ENCODE measurements at regions not wholly inside any gene's neighbourhood (a gene's known extent, or its start where the extent isn't known, plus 50 kb on each side); places are given as distances from the start of the nearest gene placed in this dataset.

- TF ChIP-seq, protein P1, sequence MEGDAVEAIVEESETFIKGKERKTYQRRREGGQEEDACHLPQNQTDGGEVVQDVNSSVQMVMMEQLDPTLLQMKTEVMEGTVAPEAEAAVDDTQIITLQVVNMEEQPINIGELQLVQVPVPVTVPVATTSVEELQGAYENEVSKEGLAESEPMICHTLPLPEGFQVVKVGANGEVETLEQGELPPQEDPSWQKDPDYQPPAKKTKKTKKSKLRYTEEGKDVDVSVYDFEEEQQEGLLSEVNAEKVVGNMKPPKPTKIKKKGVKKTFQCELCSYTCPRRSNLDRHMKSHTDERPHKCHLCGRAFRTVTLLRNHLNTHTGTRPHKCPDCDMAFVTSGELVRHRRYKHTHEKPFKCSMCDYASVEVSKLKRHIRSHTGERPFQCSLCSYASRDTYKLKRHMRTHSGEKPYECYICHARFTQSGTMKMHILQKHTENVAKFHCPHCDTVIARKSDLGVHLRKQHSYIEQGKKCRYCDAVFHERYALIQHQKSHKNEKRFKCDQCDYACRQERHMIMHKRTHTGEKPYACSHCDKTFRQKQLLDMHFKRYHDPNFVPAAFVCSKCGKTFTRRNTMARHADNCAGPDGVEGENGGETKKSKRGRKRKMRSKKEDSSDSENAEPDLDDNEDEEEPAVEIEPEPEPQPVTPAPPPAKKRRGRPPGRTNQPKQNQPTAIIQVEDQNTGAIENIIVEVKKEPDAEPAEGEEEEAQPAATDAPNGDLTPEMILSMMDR (IDR thresholded peaks at IDR 0.05), result no peak
- TF ChIP-seq POLR2A (IDR thresholded peaks at IDR 0.05), result no peak
Observed at GRCh38 chr6:87784051-87784450, 82.0 kb upstream of the AKIRIN2 start.

Data from thyroid gland (tissue), 4 donors.